GM19324 (cell line): ENCODE measurements at regions not wholly inside any gene's neighbourhood (a gene's known extent, or its start where the extent isn't known, plus 50 kb on each side); places are given as distances from the start of the nearest gene placed in this dataset.
"Not testable (repeated sequence)": the region's sequence is repeated elsewhere in the genome, so short reads cannot be mapped to it uniquely, and the experiment has no call there.

Experiments
- ATAC-seq: cut with Tn5 transposase; IDR thresholded peaks from one replicate; pipeline ENCODE4 v1.9.1; 2021; ENCODE audit warnings: mild to moderate bottlenecking, moderate library complexity; ENCODE audit not compliant: unreplicated experiment, low FRiP score

DNA sequence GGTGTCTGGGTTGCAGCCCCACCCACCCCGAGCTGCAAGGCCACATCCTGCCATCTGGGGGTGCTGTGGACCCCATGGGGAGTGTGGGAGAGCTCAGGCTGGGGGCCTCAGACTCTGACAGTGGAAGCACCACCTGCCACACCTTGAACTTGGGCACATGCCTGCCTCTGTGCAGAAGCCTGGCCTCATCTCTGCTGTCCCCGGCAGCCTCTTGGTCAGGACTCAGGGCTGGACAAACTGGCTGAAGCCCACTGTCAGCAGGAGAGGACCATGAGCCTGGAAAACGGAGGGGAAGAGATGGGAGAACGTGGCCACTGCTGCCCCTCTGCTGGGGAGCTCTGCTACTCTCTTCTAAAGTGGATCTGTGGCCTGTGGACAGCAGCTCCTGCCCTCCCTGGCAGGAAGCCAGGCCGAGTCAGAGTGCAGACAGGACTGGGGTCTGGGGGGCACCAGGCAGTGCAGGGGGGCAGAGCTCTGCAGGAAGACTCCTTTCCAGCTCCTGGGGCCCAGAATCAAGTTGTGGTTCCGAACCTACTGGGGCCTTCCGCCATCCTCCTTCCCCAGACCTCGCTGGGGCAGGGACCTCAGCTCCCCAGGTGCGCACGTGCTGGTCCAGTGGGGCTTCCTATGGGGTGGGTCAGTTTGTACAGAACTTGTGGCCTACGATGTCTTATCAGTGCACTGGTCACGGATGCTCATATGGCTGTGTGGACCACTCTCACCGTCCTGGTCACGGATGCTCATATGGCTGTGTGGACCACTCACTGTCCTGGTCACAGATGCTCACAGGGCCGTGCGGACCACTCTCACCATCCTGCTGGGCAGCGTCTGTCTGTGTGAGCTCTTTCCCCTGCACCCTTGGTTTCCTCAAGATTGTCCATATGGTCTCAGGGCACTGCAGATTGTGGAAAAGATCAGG, 207.7 kb downstream of the LAT start:
- ATAC-seq: no peak

- ATAC-seq: not testable (repeated sequence)
These were observed 206.9 kb downstream of the LAT start for GRCh38 chr16:29191636-29192180.

GRCh38 chr16:29190553-29191431, 205.9 kb downstream of the LAT start:
- not testable (repeated sequence) for ATAC-seq

GRCh38 chr16:29188806-29189205, 204.0 kb downstream of the LAT start:
- ATAC-seq: not testable (repeated sequence)

- not testable (repeated sequence) for ATAC-seq
These were observed 201.7 kb downstream of the LAT start for GRCh38 chr16:29186306-29187220.

- not testable (repeated sequence) for ATAC-seq
These were observed 201.0 kb downstream of the LAT start for GRCh38 chr16:29185872-29186271.

DNA sequence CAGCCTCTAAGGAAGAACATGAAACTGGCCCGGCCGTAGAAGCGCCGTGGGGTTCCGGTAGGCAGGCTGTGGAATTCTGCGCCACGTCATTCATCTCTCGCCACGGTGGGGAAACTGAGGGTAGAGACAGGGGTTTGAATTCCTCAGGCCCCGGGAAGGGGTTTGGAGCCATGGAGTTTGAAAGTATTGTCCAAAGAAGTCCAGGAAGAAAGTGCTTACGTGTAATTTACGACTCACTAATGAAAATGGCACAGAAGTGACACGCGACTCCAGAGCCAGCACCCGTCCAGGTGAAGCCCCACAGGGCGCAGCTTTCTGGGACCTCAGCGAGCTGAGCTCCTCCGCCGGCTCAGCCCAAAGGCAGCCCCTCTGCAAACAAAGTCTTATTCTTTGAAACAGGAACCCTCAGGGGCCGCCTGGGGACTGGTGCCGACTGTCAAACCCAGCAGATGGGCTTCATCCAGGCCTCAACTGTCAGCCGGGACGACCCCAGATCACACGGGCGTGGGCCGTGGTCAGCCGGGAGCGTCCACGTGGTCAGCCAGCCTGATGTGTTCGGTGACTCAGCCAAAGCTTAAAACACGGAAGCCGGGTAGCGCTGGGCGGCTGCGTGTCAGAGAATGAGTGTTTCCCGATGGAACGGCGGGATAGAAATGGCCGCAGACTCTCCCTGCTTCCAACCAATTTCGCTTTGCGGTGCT, 200.0 kb downstream of the LAT start:
- not testable (repeated sequence) for ATAC-seq

GRCh38 chr16:29182940-29183868, 198.4 kb downstream of the LAT start:
- not testable (repeated sequence) for ATAC-seq

- no peak for ATAC-seq
These were observed 197.6 kb downstream of the LAT start for GRCh38 chr16:29182501-29182900.

DNA sequence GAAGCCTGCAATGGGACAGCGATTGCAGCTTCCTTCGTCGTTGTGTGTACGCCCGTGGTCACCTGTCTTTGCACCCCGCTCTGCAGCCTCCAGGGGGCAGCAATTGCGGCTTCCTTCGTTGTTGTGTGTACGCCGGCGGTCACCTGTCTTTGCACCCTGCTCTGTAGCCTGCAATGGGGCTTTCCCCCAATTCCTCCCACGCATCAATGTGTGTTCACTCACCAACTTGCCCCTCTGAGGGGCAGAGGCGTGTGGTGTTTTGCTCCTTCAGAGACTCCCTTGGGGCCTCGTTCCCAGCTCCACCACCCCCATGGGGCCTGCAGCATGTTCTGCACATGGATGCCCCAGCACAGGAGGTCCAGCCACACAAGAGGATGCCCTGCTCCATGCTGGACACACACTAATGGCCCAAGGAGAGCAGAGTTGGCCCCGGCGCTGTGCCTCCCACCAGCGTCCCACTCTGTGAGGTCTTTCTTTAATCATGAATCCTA, 197.1 kb downstream of the LAT start:
- not testable (repeated sequence) for ATAC-seq

DNA sequence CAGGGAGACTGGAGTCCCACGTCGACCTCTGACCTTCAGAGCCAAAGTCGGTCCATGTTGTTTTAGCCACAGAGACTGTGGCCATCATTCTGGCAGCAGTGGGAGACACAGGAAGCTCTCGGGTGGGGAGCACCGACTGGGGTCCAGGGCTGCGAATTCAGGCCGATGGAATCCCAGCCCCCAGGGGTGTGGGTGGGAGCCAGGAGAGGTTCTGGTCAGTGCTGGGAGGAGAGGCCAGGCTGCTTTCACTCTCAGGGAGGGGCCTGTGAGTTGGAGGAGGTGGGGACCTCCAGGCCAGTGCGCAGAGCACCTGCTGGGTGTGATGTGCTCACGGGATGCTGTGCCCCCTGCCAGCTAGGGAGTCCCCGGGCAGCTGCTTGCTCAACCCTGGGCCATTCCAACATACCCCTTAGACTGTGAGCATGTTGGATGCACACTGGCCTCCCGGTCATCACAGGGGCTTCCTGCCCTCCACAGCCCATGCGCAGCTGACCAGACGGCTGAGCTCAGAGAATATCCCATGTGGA, 196.5 kb downstream of the LAT start:
- not testable (repeated sequence) for ATAC-seq

GRCh38 chr16:29180206-29180600, 195.4 kb downstream of the LAT start:
- not testable (repeated sequence) for ATAC-seq

DNA sequence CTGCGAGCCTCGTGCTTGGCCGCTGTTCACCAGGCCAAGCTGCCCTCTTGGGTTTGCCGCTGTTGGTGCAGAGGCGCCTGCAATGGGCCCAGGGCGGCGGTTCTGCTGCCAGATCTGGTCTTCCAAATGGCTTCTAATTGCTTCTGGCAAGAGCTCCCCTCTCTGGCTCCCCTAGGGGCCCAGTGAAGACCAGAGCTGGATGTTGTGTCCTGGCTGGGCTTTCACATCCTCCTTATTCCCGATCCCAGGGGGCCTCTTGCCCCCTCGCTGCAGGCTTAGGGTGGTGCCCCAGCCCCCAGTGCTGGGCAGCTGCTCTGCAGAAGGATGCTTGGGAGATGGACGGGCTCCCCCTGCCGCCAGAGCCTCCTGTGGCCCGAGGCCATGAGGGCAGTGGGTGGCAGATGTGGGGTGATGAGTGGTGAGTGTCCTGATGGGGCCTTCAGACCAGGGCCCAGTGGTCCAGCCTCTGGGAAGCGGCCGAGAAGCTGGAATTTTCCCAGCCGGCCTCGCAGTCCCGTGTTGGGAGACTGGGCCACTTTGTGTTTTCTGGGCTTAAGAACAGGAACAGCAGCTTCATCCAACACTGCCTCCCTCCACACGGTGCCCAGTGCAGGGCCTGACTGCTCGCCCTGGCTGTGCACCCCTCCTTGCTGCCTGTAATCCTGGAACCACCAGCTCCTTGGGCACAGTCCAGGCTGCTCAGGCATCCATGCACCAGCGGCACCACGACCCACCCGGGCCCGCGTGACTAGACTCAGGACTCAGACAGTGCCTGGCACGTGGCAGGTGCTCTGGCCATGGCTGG, 194.8 kb downstream of the LAT start:
- ATAC-seq: not testable (repeated sequence)

- not testable (repeated sequence) for ATAC-seq
These were observed 193.3 kb downstream of the LAT start for GRCh38 chr16:29177888-29178726.

DNA sequence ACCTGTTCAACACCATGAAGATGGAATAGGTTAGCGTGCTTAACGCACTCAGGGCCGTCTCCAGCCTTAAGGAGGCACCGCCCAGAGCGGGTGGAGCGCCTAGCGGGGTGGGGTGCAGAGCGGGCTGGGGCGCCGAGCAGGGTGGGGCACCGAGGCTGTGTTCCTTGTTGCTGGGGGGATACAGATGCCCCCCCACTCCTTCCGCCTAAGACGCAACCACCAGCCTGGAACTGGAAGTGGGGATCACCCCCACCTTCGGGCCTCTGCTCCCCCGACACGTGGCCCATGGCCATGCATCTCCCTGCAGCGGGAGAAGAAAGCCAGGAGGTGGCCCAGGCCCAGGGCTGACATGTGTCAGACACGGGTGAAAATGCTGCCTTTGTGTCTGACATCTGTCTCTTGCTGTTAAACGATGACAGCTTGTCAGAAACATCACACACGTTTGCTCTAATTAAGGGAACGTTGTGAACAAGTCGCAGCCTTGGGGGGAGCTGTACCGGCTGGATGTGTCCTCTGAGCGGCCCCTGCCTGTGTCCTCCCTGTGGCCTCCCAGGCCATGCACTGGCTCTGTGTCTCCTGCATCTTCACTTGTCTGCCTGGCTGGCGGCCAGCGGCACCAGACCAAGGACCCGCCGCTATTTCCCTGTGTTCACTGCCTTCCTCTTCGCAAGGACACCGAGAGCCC, 192.5 kb downstream of the LAT start:
- not testable (repeated sequence) for ATAC-seq
